ENCODE measurements at regions not wholly inside any gene's neighbourhood (a gene's known extent, or its start where the extent isn't known, plus 50 kb on each side); places are given as distances from the start of the nearest gene placed in this dataset.
"Not testable (repeated sequence)": the region's sequence is repeated elsewhere in the genome, so short reads cannot be mapped to it uniquely, and the experiment has no call there.

DNA sequence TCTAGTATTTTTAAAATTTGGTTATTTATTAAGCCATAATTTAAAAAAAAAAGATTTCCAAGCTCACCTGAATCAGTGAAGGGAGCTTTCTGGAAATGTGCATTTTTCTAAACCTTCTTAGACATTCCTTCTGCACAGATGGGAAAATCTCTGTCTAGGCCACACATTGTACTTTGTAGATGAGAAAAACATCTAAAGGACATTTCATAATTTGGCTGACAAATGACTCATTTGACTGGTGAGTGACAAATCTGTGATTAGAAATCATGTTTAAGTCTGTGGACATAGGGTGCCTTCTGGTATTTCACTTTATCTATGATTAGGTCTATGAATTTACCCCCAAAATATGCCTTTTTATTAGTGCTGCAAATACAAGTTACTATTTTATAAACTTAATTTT, 1044.9 kb upstream of the FLRT2 start:
- H3K4me3 ChIP-seq (ENCODE audit: low read depth, low read length), result no peak overlapping the region
- TF ChIP-seq, protein P1, sequence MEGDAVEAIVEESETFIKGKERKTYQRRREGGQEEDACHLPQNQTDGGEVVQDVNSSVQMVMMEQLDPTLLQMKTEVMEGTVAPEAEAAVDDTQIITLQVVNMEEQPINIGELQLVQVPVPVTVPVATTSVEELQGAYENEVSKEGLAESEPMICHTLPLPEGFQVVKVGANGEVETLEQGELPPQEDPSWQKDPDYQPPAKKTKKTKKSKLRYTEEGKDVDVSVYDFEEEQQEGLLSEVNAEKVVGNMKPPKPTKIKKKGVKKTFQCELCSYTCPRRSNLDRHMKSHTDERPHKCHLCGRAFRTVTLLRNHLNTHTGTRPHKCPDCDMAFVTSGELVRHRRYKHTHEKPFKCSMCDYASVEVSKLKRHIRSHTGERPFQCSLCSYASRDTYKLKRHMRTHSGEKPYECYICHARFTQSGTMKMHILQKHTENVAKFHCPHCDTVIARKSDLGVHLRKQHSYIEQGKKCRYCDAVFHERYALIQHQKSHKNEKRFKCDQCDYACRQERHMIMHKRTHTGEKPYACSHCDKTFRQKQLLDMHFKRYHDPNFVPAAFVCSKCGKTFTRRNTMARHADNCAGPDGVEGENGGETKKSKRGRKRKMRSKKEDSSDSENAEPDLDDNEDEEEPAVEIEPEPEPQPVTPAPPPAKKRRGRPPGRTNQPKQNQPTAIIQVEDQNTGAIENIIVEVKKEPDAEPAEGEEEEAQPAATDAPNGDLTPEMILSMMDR (IDR thresholded peaks at IDR 0.05; ENCODE audit: low read depth, low read length), result no peak

DNA sequence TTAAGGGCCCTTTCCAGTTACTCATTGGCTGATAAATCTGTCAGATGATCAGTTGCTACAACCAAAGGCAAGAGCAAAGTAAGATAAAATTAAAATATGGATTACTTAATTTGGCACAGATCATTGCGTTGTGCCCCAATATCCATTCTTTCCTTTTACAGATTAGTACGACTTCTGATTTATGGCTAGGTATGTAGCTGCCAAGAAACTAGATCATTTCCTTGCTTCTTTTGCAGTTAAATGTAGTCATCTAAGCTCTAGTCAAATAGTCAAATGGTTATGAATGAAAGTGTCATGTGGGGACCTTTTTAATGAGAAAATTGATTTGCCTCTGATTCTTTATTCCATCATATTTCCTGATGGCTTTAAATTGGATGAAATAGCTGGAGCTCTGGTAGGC, 1039.9 kb upstream of the FLRT2 start:
- no peak overlapping the region for H3K4me3 ChIP-seq (ENCODE audit: low read depth, low read length)
- TF ChIP-seq, protein P1 (IDR thresholded peaks at IDR 0.05; ENCODE audit: low read depth, low read length), result no peak

DNA sequence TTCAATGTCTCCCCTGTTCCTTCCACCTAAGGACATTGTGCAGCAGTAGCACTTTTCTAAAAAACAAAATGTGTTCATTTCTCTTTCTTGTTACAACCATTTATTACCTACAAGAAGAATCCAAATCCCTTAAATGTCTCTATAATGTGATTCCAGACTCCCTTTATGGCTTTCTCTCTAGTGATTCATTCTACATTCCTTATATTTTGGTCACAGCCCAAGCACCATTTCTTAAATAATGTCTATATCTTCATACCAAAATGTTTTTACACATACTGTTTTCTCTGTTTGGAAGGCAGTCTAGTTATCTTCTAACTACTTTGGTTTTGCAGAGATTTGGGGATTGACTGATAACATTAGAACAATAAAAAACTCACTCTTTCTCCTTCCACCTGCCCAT, 1037.3 kb upstream of the FLRT2 start:
- TF ChIP-seq, protein P1 (IDR thresholded peaks at IDR 0.05; ENCODE audit: low read depth, low read length), result no peak

DNA sequence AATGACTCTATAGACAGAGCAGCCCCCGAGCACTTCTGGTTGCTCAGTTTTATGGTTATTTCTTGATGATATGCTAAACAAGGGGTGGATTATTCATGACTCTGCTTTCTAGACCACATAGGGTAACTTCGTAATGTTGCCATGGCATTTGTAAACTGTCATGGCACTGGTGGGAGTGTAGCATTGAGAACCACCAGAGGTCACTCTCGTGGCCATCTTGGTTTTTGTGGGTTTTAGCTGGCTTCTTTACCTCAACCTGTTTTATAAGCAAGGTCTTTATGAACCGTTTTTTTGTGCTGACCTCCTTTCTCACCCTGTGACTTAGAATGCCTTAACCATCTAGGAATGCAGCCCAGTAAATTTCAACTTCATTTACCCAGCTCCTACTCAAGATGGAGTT, 1036.2 kb upstream of the FLRT2 start:
- H3K4me3 ChIP-seq (ENCODE audit: low read depth, low read length), result no peak overlapping the region
- TF ChIP-seq, protein P1 (IDR thresholded peaks at IDR 0.05; ENCODE audit: low read depth, low read length), result no peak

More for the DNA sequence above, 1037.3 kb upstream of the FLRT2 start:
- H3K4me3 ChIP-seq (ENCODE audit: low read depth, low read length), result no peak overlapping the region

DNA sequence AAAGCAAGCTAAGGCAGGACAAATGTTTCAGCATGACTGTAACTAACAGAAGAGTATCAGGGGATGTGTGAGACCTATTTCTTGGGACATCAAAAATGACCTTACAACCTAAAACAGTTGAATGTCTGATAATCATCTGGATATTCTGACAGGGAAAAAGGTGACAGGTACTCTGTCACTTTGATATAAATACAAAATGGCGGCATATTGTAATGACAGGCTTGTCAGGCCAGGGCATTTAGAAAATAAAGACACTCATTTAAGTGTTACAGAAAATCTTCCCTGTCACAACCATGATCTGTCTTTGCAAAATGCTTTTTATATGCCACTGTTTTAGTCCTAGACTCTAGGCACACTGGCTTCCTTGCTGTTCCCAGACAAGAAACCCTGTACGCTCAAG, 1033.3 kb upstream of the FLRT2 start:
- TF ChIP-seq, protein P1 (IDR thresholded peaks at IDR 0.05; ENCODE audit: low read depth, low read length), result no peak
- no peak overlapping the region for H3K4me3 ChIP-seq (ENCODE audit: low read depth, low read length)

DNA sequence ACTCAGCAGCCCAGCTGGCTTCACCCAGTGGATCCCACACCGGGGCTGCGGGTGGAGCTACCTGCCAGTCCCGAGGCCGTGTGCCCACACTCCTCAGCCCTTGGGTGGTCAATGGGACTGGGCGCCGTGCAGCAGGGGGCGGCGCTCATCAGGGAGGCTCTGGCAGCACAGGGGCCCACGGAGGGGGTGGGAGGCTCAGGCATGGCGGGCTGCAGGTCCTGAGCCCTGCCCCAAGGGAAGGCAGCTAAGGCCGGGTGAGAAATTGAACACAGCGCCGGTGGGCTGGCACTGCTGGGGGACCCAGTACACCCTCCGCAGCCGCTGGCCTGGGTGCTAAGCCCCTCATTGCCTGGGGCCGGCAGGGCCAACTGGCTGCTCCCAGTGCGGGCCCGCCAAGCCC, 1017.1 kb upstream of the FLRT2 start:
- H3K4me3 ChIP-seq (ENCODE audit: low read depth, low read length), result not testable (repeated sequence)

DNA sequence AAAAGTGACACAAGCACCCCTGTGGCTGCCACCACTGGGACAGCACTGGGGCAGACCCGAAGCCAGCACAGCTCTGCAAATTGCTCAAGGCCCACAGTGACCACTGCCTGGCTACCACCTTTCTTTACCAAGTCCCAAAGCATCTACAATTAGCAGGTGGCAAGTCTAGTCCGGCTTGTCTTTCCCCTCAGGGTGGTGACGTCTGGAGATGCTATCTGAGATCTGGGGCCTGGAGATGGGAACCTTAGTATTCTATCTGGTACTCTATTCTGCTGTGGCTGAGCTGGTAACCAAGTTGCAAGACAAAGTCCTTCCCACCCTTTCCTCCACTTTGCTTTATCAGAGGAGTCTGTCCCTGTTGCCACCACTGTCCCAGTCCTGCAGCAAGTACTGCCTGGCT, 1010.1 kb upstream of the FLRT2 start:
- no peak overlapping the region for H3K4me3 ChIP-seq (ENCODE audit: low read depth, low read length)
- TF ChIP-seq, protein P1 (IDR thresholded peaks at IDR 0.05; ENCODE audit: low read depth, low read length), result no peak

DNA sequence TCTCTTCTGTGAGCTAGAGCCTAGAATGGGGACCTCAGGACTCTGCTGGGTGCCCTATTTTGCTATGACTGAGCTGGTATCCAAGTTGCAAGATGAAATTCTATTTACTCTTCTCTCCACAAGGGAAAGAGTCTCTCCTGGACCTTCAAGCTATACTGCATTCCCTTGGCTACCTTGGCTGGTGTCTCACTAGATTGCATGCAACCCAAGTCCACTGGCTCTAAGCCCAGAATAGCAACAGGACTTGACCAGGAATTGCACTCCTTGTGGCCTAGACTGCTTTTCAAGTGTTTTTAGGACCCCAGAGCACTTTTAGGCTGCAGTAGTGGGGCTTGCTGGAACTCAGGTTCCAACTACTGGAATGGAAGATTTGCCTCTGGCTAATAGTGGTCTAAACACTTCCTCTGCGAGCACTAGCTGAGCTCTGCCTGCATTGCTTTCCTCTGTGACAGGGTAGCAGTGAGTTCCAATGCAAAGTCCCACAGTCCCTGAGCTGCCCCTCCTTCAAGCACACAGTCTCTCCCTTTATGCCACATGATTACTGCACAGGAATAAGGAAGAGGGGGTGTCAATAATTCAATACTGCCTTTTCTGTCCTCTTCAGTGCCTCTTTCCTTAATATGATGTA, 1009.1 kb upstream of the FLRT2 start:
- no peak overlapping the region for H3K4me3 ChIP-seq (ENCODE audit: low read depth, low read length)
- TF ChIP-seq, protein P1 (IDR thresholded peaks at IDR 0.05; ENCODE audit: low read depth, low read length), result no peak

All from WI38 (cell line).